HEK293 (cell line): ENCODE measurements at regions not wholly inside any gene's neighbourhood (a gene's known extent, or its start where the extent isn't known, plus 50 kb on each side); places are given as distances from the start of the nearest gene placed in this dataset.

Experiments used
- CTCF ChIA-PET: fragments of 350-600 bp; formaldehyde crosslinking; extraction: SDS; loops from one replicate; lab custom pipeline; 2021; ENCODE audit warnings: antibody characterized with exemption; lab: Yijun Ruan, JAX
- POLR2A ChIA-PET: fragments of 300-600 bp; formaldehyde crosslinking; extraction: SDS; loops from one replicate; lab custom pipeline; 2020; ENCODE audit warnings: antibody characterized with exemption, inconsistent platforms; lab: Yijun Ruan, JAX
- H3K27ac ChIP-seq: fragments of 200-500 bp; sonication (Bioruptor generic); 2 replicates; pipeline ENCODE4 v1.5.1; 2014; ENCODE audit warnings: low read depth, low read length, control low read depth, inconsistent platforms; ENCODE audit errors: extremely low read depth
- H3K36me3 ChIP-seq, 2 experiments: fragments of 200-500 bp in 1 of 2; sonication (Bioruptor generic) in 1 of 2; 1 replicate in 1 of 2; 2 replicates in 1 of 2; pipeline ENCODE4 v1.5.1; 2014 to 2017; ENCODE audit warnings: inconsistent platforms in 2 of 2, low read length in 2 of 2; ENCODE audit not compliant: control insufficient read depth in 2 of 2, insufficient read depth in 1 of 2
- H3K4me1 ChIP-seq: fragments of 200-500 bp; sonication (Bioruptor generic); 2 replicates; pipeline ENCODE4 v1.5.1; 2014; ENCODE audit warnings: mild to moderate bottlenecking, low read length, inconsistent platforms; ENCODE audit not compliant: control insufficient read depth, insufficient read depth
- H3K4me3 ChIP-seq: 2 replicates; pipeline ENCODE4 v1.5.1; 2011; ENCODE audit warnings: low read depth, mild to moderate bottlenecking, control low read depth, low read length, moderate library complexity
- H3K9me3 ChIP-seq: fragments of 200-500 bp; sonication (Bioruptor generic); 2 replicates; pipeline ENCODE4 v1.5.1; 2014; ENCODE audit warnings: low read depth, low read length, inconsistent platforms; ENCODE audit not compliant: control insufficient read depth, insufficient read depth
- SP3 ChIP-seq: fragments of 450-650 bp; formaldehyde crosslinking; IDR thresholded peaks from 2 replicates; pipeline ENCODE4 v1.5.1; 2016; ENCODE audit warnings: missing biosample characterization, missing genetic modification characterization
- ZBTB1 ChIP-seq: fragments of 450-650 bp; formaldehyde crosslinking; IDR thresholded peaks from 2 replicates; pipeline ENCODE4 v1.5.1; 2016; ENCODE audit warnings: missing biosample characterization, missing genetic modification characterization
- ZBTB8A ChIP-seq: fragments of 450-650 bp; formaldehyde crosslinking; IDR thresholded peaks from 2 replicates; pipeline ENCODE4 v1.5.1; 2016; ENCODE audit warnings: missing biosample characterization, missing genetic modification characterization
- ZFHX2 ChIP-seq: fragments of 450-650 bp; formaldehyde crosslinking; conservative IDR thresholded peaks from 2 replicates; pipeline ENCODE4 v1.5.1; 2016; ENCODE audit warnings: missing biosample characterization, missing genetic modification characterization
- ZNF114 ChIP-seq: fragments of 450-650 bp; formaldehyde crosslinking; IDR thresholded peaks from 2 replicates; pipeline ENCODE4 v1.5.0; 2017; ENCODE audit warnings: missing biosample characterization, missing genetic modification characterization
- ZNF2 ChIP-seq: fragments of 450-650 bp; formaldehyde crosslinking; IDR thresholded peaks from 2 replicates; pipeline ENCODE4 v1.5.1; 2016; ENCODE audit warnings: missing biosample characterization, missing genetic modification characterization
- ZNF214 ChIP-seq: fragments of 450-650 bp; formaldehyde crosslinking; IDR thresholded peaks from 2 replicates; pipeline ENCODE4 v1.5.1; 2017; ENCODE audit warnings: missing biosample characterization, mild to moderate bottlenecking, missing genetic modification characterization, borderline replicate concordance
- ZNF23 ChIP-seq: fragments of 450-650 bp; formaldehyde crosslinking; IDR thresholded peaks from 2 replicates; pipeline ENCODE4 v1.5.1; 2016; ENCODE audit warnings: missing biosample characterization, missing genetic modification characterization, borderline replicate concordance
- ZNF292 ChIP-seq: fragments of 450-650 bp; formaldehyde crosslinking; IDR thresholded peaks from 2 replicates; pipeline ENCODE4 v1.5.1; 2016; ENCODE audit warnings: low read depth, missing biosample characterization, missing genetic modification characterization, borderline replicate concordance
- ZNF529 ChIP-seq: fragments of 450-650 bp; formaldehyde crosslinking; IDR thresholded peaks from 2 replicates; pipeline ENCODE4 v1.5.1; 2017; ENCODE audit warnings: missing genetic modification characterization, missing biosample characterization; ENCODE audit not compliant: insufficient replicate concordance
- ZNF558 ChIP-seq: fragments of 450-650 bp; formaldehyde crosslinking; IDR thresholded peaks from 2 replicates; pipeline ENCODE4 v1.5.1; 2016; ENCODE audit warnings: missing biosample characterization, missing genetic modification characterization
- ZNF596 ChIP-seq: fragments of 450-650 bp; IDR thresholded peaks from 2 replicates; pipeline ENCODE4 v1.5.0; 2018; ENCODE audit warnings: missing biosample characterization, mild to moderate bottlenecking, missing genetic modification characterization, moderate library complexity
- ZNF624 ChIP-seq: fragments of 450-650 bp; formaldehyde crosslinking; IDR thresholded peaks from 2 replicates; pipeline ENCODE4 v1.5.1; 2017; ENCODE audit warnings: missing biosample characterization, missing genetic modification characterization
- ZNF664 ChIP-seq: fragments of 450-650 bp; formaldehyde crosslinking; IDR thresholded peaks from 2 replicates; pipeline ENCODE4 v1.5.1; 2016; ENCODE audit warnings: missing biosample characterization, missing genetic modification characterization
- ZNF776 ChIP-seq: fragments of 450-650 bp; formaldehyde crosslinking; IDR thresholded peaks from 2 replicates; pipeline ENCODE4 v1.5.0; 2017; ENCODE audit warnings: missing biosample characterization, missing genetic modification characterization, borderline replicate concordance
- ZNF830 ChIP-seq: fragments of 450-650 bp; IDR thresholded peaks from 2 replicates; pipeline ENCODE4 v1.5.0; 2018; ENCODE audit warnings: missing biosample characterization, missing genetic modification characterization, low read depth, mild to moderate bottlenecking, moderate library complexity
- ZNF843 ChIP-seq: fragments of 450-650 bp; formaldehyde crosslinking; IDR thresholded peaks from 2 replicates; pipeline ENCODE4 v1.5.1; 2016; ENCODE audit warnings: missing biosample characterization, missing genetic modification characterization
- ZSCAN16 ChIP-seq: fragments of 450-650 bp; formaldehyde crosslinking; IDR thresholded peaks from 2 replicates; pipeline ENCODE4 v1.5.1; 2016; ENCODE audit warnings: missing biosample characterization, missing genetic modification characterization
- TF ChIP-seq, protein P1 (sequence below): fragments of 450-650 bp; formaldehyde crosslinking; IDR thresholded peaks from 2 replicates; pipeline ENCODE4 v1.5.1; 2016; ENCODE audit warnings: missing biosample characterization, missing genetic modification characterization
- TF ChIP-seq, protein P2 (sequence below): fragments of 450-650 bp; formaldehyde crosslinking; IDR thresholded peaks from 2 replicates; pipeline ENCODE4 v1.5.1; 2016; ENCODE audit warnings: missing biosample characterization, missing genetic modification characterization
- TF ChIP-seq, protein P3 (sequence below): fragments of 450-650 bp; formaldehyde crosslinking; IDR thresholded peaks from 2 replicates; pipeline ENCODE4 v1.5.1; 2016; ENCODE audit warnings: missing biosample characterization, missing genetic modification characterization
- TF ChIP-seq, protein P4 (sequence below): fragments of 450-650 bp; formaldehyde crosslinking; IDR thresholded peaks from 2 replicates; pipeline ENCODE4 v1.5.1; 2016; ENCODE audit warnings: missing biosample characterization, missing genetic modification characterization
- TF ChIP-seq, protein P5 (sequence below): fragments of 450-650 bp; formaldehyde crosslinking; IDR thresholded peaks from 2 replicates; pipeline ENCODE4 v1.5.1; 2016; ENCODE audit warnings: missing biosample characterization, missing genetic modification characterization

DNA sequence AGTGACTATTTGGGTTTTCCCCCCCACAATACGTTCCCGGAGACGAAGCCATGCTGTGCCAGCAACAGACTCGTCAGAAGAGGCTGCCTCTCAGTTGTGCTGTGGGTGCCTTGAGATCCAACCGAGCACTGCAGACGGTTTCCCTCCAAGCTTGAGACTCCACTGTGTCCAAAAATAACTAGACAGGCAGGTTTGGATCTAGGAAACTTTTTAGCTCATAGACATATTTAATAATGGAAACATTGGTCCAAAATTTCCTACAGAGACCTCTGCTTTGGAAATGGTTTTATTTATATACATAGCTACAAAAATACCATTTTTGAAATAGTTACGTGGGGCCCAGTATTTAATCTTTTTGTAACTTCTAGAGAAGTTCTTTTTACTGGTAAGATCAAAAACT lies 63.1 kb upstream of the SPATS2L start:
- Histone ChIP-seq H3K4me1 (no peaks in the 10 kb centered on the region), H3K4me3 (no peak overlapping the region), H3K27ac (no peak overlapping the region), H3K36me3 (no peaks in the 10 kb centered on the region), H3K9me3 (no peaks in the 10 kb centered on the region)
- TF ChIP-seq, protein P1, sequence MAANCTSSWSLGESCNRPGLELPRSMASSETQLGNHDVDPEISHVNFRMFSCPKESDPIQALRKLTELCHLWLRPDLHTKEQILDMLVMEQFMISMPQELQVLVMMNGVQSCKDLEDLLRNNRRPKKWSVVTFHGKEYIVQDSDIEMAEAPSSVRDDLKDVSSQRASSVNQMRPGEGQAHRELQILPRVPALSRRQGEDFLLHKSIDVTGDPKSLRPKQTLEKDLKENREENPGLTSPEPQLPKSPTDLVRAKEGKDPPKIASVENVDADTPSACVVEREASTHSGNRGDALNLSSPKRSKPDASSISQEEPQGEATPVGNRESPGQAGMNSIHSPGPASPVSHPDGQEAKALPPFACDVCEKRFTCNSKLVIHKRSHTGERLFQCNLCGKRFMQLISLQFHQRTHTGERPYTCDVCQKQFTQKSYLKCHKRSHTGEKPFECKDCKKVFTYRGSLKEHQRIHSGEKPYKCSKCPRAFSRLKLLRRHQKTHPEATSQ (tag by site-specific recombination), result no peak
- TF ChIP-seq ZFHX2 (tag by site-specific recombination) (no peak), ZNF558 (tag by site-specific recombination) (no peak), ZNF292 (no peak), ZBTB1 (tag by site-specific recombination) (no peak), ZNF214 (tag by site-specific recombination) (no peak)
- TF ChIP-seq, protein P2, sequence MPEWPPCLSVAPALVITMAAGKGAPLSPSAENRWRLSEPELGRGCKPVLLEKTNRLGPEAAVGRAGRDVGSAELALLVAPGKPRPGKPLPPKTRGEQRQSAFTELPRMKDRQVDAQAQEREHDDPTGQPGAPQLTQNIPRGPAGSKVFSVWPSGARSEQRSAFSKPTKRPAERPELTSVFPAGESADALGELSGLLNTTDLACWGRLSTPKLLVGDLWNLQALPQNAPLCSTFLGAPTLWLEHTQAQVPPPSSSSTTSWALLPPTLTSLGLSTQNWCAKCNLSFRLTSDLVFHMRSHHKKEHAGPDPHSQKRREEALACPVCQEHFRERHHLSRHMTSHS (tag by site-specific recombination), result no peak
- TF ChIP-seq, protein P3, sequence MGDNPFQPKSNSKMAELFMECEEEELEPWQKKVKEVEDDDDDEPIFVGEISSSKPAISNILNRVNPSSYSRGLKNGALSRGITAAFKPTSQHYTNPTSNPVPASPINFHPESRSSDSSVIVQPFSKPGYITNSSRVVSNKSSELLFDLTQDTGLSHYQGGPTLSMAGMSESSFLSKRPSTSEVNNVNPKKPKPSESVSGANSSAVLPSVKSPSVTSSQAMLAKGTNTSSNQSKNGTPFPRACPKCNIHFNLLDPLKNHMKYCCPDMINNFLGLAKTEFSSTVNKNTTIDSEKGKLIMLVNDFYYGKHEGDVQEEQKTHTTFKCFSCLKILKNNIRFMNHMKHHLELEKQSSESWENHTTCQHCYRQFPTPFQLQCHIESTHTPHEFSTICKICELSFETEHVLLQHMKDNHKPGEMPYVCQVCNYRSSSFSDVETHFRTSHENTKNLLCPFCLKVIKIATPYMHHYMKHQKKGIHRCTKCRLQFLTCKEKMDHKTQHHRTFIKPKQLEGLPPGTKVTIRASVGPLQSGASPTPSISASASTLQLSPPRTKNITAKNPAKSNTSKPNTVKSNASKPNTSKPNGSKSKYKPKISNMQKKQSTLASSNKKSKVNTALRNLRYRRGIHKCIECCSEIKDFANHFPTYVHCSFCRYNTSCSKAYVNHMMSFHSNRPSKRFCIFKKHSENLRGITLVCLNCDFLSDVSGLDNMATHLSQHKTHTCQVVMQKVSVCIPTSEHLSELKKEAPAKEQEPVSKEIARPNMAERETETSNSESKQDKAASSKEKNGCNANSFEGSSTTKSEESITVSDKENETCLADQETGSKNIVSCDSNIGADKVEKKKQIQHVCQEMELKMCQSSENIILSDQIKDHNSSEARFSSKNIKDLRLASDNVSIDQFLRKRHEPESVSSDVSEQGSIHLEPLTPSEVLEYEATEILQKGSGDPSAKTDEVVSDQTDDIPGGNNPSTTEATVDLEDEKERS (tag by site-specific recombination), result no peak
- ChIA-PET POLR2A (no interaction called here), CTCF (interaction anchor here (0.7 to 1.1 kb wide), 2 partner anchors 228 to 238 kb away, joined by 3 to 4 read pairs; no protein-coding TSS in a partner anchor)

DNA sequence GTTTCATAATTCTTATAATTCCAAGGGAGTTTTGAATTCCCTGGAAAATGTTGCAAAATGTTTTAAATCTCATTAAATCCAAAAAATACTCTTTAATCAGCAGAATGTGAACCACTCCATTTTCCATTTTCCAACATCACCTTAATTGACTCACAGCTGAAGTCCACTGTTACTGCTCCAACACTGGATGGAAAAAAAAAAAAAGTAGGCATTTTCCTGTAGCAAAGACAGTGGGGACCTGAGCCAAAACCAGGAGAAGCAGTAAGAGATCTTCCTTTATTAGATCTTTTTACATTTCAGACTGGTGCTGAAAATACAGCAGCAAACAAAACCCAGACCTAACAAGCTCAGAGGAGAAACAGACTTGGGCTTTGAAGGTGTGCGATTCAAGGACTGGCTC lies 62.4 kb upstream of the SPATS2L start:
- H3K4me3 ChIP-seq, result no peak overlapping the region
- H3K9me3 ChIP-seq, result no peaks in the 10 kb centered on the region
- H3K27ac ChIP-seq, result no peak overlapping the region
- POLR2A ChIA-PET, result no interaction called here
- TF ChIP-seq ZNF2 (no peak), ZNF596 (no peak), ZNF114 (tag by site-specific recombination) (no peak), ZNF664 (tag by site-specific recombination) (no peak), ZSCAN16 (tag by site-specific recombination) (no peak), ZNF624 (tag by site-specific recombination) (no peak), ZFHX2 (tag by site-specific recombination) (no peak), SP3 (tag by site-specific recombination) (no peak), ZNF292 (no peak)
- TF ChIP-seq, protein P4, sequence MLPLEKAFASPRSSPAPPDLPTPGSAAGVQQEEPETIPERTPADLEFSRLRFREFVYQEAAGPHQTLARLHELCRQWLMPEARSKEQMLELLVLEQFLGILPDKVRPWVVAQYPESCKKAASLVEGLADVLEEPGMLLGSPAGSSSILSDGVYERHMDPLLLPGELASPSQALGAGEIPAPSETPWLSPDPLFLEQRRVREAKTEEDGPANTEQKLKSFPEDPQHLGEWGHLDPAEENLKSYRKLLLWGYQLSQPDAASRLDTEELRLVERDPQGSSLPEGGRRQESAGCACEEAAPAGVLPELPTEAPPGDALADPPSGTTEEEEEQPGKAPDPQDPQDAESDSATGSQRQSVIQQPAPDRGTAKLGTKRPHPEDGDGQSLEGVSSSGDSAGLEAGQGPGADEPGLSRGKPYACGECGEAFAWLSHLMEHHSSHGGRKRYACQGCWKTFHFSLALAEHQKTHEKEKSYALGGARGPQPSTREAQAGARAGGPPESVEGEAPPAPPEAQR (tag by site-specific recombination), result no peak
- no peaks in the 10 kb centered on the region for H3K36me3 ChIP-seq
- no peaks in the 10 kb centered on the region for H3K4me1 ChIP-seq
- CTCF ChIA-PET, result interaction anchor here (0.7 kb wide), 1 partner anchor 237 kb away, joined by 3 read pairs; no protein-coding TSS in a partner anchor

DNA sequence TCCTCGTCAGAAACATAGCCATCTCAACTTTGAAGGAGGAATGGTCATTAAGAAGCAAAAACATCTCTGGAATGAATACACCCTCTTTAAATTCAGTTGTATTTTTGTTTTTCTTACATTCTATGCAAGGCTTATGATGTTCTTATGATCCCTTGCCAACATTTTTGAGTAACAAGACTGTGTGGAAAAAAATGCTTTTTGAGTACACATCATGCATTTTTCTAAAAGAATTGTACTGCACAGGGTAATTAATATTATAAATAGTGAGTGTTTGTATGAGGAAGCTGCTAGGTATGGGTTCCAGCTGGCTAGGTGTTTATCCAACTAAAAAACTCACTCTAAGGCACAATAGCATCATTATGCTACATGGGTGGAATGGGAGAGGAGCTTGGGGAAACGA lies 59.0 kb upstream of the SPATS2L start:
- Histone ChIP-seq H3K4me3 (no peak overlapping the region), H3K4me1 (no peaks in the 10 kb centered on the region), H3K36me3 (no peaks in the 10 kb centered on the region), H3K27ac (no peak overlapping the region), H3K9me3 (no peaks in the 10 kb centered on the region)
- ChIA-PET POLR2A (no interaction called here), CTCF (no interaction called here)
- TF ChIP-seq ZNF843 (no peak), ZBTB8A (tag by site-specific recombination) (no peak), ZNF23 (tag by site-specific recombination) (no peak), ZNF529 (tag by site-specific recombination) (no peak), ZNF830 (tag by site-specific recombination) (no peak), ZNF776 (tag by site-specific recombination) (no peak)
- TF ChIP-seq, protein P5, sequence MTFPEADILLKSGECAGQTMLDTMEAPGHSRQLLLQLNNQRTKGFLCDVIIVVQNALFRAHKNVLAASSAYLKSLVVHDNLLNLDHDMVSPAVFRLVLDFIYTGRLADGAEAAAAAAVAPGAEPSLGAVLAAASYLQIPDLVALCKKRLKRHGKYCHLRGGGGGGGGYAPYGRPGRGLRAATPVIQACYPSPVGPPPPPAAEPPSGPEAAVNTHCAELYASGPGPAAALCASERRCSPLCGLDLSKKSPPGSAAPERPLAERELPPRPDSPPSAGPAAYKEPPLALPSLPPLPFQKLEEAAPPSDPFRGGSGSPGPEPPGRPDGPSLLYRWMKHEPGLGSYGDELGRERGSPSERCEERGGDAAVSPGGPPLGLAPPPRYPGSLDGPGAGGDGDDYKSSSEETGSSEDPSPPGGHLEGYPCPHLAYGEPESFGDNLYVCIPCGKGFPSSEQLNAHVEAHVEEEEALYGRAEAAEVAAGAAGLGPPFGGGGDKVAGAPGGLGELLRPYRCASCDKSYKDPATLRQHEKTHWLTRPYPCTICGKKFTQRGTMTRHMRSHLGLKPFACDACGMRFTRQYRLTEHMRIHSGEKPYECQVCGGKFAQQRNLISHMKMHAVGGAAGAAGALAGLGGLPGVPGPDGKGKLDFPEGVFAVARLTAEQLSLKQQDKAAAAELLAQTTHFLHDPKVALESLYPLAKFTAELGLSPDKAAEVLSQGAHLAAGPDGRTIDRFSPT (tag by site-specific recombination), result no peak
